ENCODE measurements at regions not wholly inside any gene's neighbourhood (a gene's known extent, or its start where the extent isn't known, plus 50 kb on each side); places are given as distances from the start of the nearest gene placed in this dataset.
"Not testable (repeated sequence)": the region's sequence is repeated elsewhere in the genome, so short reads cannot be mapped to it uniquely, and the experiment has no call there.

DNA sequence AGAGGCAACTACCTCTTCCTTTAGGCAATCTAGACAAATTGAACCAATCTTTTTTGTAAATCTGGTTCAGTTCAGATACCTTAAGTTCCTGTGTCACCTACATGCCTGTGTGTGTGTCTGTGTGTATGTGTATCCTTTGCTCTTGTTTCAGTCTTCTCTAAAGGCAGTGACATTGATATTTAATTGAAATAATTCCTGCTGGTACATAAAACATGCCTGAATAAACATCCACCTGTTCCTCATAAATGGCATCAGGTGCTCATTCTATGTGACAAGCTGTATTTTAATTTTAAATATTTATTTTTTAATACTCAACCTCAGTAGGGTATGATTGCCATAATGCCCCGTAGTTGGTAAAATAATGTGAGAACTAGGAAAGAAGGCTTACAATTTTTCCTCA lies 1606.4 kb upstream of the PRR20A start:
- no peak for DNase-seq

GRCh38 chr13:55538424-55538823 lies 1602.3 kb upstream of the PRR20A start:
- no peak for DNase-seq

DNA sequence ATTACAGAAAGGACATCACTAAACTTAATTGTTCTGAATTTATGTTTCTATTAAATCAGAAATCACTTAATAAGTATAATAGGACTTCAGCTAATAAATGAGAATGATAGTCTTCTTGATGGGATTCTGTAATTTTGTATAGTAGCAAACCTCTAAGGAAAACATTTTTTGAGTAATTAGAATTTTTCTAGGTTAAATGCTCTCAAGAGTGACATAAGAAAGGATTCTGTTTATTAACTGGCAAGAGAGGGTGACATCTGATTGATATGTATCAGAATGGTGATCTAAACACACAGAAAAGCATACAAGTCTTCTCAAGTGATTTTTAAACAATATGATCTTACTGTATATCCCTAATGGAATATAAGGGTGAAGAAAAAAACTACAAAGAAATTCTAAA lies 1597.7 kb upstream of the PRR20A start:
- no peak for DNase-seq

DNA sequence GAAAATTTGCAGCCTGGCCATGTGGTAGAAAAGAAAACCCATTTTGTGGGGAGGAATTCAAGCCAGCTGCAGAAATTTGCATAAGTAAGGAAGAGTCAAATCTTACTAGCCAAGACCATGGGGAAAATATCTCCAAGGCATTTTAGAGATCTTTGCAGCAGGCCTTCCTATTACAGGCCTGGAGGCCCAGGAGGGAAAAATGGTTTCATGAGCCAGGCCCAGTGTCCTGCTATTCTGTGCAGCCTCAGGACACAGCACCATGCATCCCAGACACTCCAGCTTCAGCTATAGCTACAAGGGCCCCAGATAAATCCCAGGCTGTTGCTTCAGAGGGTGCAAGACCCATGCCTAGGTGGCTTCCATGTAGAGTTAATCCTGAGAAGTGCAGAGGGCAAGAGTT lies 1590.1 kb upstream of the PRR20A start:
- DNase-seq: no peak

DNA sequence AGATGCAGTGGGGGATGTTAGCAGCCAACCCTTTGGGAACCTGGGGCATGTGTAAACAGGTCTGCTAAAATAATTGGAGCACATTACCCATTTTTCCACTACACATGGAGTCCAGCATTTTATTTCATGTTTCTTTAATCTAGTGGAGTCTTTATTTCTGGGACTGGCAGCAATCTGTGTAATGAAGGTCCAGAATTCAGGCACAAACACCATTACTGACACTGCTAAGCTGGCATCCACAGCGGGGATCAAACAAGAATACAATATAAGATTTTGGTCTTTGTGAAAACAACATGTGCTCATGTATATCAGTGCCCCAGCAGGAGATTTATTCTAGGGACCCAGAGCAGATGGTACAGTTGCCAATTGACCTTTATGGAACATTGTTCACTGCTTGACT lies 1587.0 kb upstream of the PRR20A start:
- DNase-seq: no peak

DNA sequence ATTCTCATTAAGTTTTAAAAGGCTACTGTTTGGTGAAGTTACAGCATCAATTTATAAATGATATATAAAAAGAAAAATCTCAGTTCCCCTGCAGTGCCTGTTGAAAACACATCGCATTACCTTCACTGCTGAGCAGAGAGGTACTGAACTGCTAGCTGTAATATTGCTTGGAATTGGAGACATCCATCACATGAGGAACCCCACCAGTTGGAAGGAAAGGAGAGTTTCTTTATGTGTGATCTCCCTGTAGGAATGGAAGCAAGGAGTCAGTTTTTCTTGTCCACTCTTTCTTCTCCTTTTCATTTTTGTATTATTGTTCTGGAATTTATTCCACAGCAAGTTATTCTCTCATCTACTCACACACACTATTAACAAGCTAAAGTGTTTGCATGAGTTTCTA lies 1586.0 kb upstream of the PRR20A start:
- DNase-seq: no peak

- DNase-seq: no peak
These were observed 1580.4 kb upstream of the PRR20A start for GRCh38 chr13:55560331-55560730.

- no peak for DNase-seq
These were observed 1577.5 kb upstream of the PRR20A start for GRCh38 chr13:55563267-55563666.

GRCh38 chr13:55566334-55566733 lies 1574.4 kb upstream of the PRR20A start:
- DNase-seq: peak; percentile 80

DNA sequence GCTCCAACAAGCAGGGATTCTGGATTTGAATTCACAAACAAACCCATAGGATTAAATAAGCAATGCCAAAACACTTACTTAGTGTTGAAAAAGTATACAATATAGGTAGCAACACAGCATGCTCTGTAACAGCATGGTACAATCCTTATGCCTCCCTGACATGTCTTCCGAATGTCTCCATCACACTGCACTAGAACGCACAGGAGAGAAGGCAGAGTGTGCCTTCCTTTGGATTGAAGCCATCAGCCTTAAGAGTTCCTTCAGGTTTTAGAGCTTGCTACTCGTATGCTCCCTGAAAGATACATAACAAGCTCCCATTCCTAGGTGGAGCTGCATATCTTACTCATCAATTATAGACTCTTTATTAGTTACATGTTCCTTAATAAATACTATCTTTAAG lies 1573.9 kb upstream of the PRR20A start:
- no peak for DNase-seq

DNA sequence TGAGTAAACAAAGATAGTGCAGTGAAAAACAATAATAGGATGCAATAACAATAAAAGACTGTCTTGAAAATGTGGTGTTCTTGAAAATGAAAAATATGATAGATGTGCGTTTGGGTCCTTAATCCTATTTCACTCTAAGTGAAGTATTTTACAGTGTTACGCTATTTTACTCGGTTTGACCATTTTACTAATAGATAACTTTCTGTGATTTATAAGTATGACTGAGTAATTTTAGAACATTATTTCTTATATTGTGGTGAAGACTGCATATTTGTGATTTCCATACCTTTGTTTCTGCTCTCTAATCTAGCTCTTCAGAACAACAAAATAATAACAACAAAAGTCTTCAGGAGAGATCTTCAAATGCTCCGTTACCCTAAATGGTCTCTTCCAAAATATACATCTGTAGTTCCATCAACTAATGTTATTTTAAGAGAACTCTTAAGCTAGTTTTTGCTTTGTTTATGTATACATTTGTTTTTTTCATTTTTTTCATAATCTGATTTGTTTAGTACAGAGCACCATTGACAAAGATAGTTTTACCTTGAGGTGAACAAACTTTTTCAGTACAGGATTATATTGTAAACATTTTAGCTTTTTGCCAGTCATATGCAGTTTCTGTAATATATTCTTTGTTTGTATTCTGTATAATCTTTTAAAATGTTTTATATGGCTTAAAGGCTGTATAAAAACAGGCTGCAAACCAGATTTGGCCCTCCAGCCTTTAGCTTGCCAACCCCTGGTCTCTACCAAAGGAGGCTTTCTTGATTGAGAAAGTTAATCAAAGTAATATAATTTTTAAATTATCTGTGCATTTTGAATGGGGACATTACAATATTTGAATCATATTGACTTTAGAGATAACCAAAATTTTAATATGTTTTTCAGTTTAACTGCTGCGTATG lies 1572.7 kb upstream of the PRR20A start:
- no peak for DNase-seq

GRCh38 chr13:55569082-55569481 lies 1571.6 kb upstream of the PRR20A start:
- no peak for DNase-seq

- DNase-seq: no peak
These were observed 1571.2 kb upstream of the PRR20A start for GRCh38 chr13:55569514-55569913.

GRCh38 chr13:55570371-55570770 lies 1570.3 kb upstream of the PRR20A start:
- no peak for DNase-seq

DNA sequence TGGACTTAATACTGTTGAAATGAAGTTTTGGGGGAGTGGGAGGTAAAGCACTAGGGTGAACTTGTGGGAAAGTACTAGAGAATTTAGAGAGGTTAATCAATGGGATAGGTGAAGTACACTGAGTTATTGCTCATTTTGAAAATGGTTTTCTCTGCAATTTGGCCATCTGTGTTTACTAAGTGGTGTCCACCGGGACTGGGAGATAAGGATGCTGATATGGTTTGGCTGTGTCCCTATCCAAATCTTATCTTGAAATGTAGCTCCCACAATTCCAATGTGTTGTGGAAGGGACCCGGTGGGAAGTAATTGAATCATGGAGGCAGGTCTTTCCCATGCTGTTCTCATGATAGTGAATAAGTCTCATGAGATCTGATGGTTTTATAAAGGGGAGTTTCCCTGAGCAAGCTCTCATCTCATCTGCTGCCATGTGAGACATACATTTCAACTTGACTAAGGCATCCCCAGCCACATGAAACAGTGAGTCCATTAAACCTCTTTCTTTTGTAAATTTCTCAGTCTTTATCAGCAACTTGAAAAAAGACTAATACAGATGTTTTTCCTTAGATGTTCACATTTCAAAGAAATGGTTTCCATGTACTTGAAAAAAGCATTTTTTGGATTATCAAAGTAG lies 1569.4 kb upstream of the PRR20A start:
- DNase-seq: no peak

DNA sequence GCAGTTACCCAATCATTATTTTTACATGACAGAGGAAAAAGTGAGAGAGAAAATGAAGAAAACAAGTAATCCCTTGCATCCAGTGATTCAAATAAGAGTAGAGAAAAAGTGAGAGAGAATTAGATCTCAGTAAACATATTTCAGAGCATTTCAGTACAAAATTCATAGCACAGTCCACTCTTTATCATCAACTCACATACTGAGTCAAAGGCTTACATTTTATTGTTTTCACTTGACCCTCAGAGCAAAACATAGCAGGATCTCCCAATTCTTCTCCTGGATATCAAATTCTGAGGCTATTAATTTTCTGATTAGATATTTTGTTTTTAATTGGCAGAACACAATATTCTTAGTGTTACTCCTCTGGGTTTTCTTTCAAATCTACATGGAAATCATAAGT lies 1568.3 kb upstream of the PRR20A start:
- DNase-seq: no peak

GRCh38 chr13:55572862-55573261 lies 1567.9 kb upstream of the PRR20A start:
- DNase-seq: no peak

DNA sequence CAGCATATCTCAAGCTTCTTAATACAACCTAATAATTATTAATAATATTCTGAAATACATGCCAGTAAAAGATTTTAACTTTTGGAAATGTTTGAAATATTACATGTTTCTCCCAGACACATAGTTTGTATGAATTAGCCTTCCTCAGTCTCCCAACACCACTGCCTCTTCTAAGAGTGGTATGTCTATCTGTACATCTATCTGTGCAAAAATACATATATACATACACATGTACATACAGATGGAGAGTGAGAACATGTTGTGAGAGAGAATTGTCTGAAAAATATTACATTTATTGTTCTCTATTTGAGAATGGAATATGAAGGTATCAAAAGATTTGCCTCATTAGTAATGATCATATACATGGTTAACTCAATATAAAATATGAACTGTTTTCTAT lies 1567.2 kb upstream of the PRR20A start:
- DNase-seq: no peak

DNA sequence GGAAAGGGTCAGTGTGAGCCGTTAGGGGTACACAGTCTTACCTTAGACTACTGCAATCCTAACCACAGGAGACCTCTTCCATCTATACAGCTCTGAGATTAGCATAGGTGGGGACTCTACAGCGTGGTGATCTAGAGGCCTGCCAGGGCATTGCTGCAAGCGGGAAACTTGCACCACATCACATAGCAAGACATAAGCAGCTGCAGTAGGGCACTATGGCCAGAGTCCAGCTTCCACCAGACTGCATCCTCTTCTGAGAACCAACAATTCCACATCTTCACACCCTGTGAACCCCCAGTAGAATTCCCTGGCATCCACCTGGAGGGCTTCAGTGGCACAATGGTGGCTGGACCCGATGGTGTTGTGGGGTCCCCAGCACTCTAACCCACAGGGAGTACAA lies 1564.3 kb upstream of the PRR20A start:
- DNase-seq: no peak

DNA sequence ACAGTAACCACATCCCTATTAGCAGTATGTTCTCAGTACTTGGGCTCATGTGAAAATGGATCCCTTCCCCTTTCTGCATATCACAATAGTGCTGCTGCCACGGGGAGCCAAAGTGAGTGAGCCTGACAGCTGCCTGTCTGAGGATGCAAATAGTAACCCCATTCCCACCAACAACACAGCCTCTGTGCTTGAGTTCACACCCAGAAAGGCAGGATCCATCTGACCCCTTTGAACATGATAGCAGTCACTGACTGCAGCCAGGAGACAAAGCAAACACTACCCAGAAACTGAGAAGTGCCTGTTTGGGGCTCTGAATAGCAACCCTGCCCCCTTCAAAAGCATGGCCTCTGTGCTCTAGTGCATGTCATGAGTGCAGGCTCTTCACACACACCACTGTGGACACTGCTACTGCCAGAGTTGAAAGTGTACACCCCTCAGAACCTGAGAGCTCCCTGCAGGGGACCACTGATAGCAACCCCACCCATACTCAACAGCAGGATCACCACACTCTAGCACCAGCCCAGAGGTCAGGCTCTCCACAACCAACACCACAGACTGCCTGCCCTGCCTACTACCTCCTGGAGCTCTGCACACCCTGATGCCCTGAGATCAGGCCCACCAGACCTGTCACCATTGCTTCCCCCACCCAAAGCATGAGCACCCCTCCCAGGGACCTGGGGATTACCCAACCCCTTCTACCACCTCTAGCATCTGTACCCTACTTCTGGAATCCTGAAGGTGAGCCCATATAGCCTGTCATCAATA lies 1563.5 kb upstream of the PRR20A start:
- DNase-seq: no peak

DNA sequence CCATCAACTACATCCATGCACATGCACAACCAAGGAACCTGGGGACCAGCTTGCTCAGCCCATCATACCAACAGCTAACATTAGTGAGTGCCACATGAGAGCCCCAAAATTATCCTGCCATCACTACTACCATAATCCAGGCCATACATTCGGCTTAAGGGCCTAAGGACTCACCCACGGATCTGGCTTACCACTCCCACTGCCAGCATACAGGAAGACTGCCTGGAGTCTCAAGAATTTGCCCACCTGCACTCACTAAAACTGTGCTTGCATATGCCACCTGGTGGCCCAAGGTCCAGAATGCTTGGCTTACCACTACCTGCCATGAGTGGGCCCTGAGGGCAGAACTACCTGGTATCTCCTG lies 1562.9 kb upstream of the PRR20A start:
- no peak for DNase-seq

- not testable (repeated sequence) for DNase-seq
These were observed 1558.4 kb upstream of the PRR20A start for GRCh38 chr13:55582294-55582693.

GRCh38 chr13:55583953-55584593 lies 1556.6 kb upstream of the PRR20A start:
- DNase-seq: no peak

All from SIG-M5 (cell line).